Aorta (tissue), 5 donors: ENCODE measurements at regions not wholly inside any gene's neighbourhood (a gene's known extent, or its start where the extent isn't known, plus 50 kb on each side); places are given as distances from the start of the nearest gene placed in this dataset.

Source experiments
- ATAC-seq: fragments of 200-7000 bp; cut with Tn5 transposase; one replicate; pipeline ENCODE4 v1.9.1; 2022; ENCODE audit warnings: moderate library complexity; ENCODE audit not compliant: low FRiP score
- DNase-seq, 2 donors: peaks; one replicate each; pipeline ENCODE4 v3.0.0-alpha.2; 2020
- H3K27ac ChIP-seq, 2 donors: one replicate each; pipeline ENCODE4 v1.5.1; 2013; ENCODE audit warnings: low read length in 2 of 2, mild to moderate bottlenecking in 2 of 2, moderate library complexity in 2 of 2, control low read depth in 1 of 2, inconsistent platforms in 1 of 2, low read depth in 1 of 2
- H3K27me3 ChIP-seq, 2 donors: one replicate each; pipeline ENCODE4 v1.6.1; 2013; ENCODE audit warnings: control low read depth in 1 of 2, low read length in 1 of 2, mild to moderate bottlenecking in 1 of 2, moderate library complexity in 1 of 2; ENCODE audit not compliant: insufficient read depth in 2 of 2, control insufficient read depth in 1 of 2
- H3K36me3 ChIP-seq, 2 donors: one replicate each; pipeline ENCODE4 v1.6.1; 2013; ENCODE audit warnings: control low read depth in 1 of 2, low read length in 1 of 2, mild to moderate bottlenecking in 1 of 2; ENCODE audit not compliant: insufficient read depth in 2 of 2, control insufficient read depth in 1 of 2
- H3K4me1 ChIP-seq, 2 donors: one replicate each; pipeline ENCODE4 v1.6.1; 2013; ENCODE audit warnings: low read length in 2 of 2, control low read depth in 1 of 2, mild to moderate bottlenecking in 1 of 2, moderate library complexity in 1 of 2; ENCODE audit not compliant: insufficient read depth in 2 of 2, control insufficient read depth in 1 of 2
- H3K4me3 ChIP-seq, 2 donors: one replicate each; pipeline ENCODE4 v1.5.1; 2013; ENCODE audit warnings: low read length in 2 of 2, control low read depth in 1 of 2, mild to moderate bottlenecking in 1 of 2
- H3K9me3 ChIP-seq: one replicate; pipeline ENCODE4 v1.6.1; 2013; ENCODE audit warnings: mild to moderate bottlenecking, low read length; ENCODE audit not compliant: control insufficient read depth
- WGBS, 2 donors: extraction: QIAGEN DNeasy Blood & Tissue Kit; methylation state at CpG; one replicate each; pipeline ENCODE4 v1.1.7; 2013; 5-methylcytosine and 5-hydroxymethylcytosine counted together
- intact Hi-C, 2 donors: fragments of 100-400 bp; cut with DNase I; formaldehyde crosslinking; loops; one replicate each; pipeline versions ENCODE4 v1.14.2 to v1.15.0; 2022
- donor health status: healthy with polysubstance abuse.
- donor health status: Bipolar disorder and iron deficiency.
- donor health status: DM: no; HTN: no; CAD: no.
- donor health status: DM: no; HTN: no; CAD: no.
- donor health status: DM: yes; HTN: yes; CAD: no.

- WGBS, 2 donors = 80 to 81% methylated on average over 2 of the region's 2 CpGs
- DNase-seq = no peak
- H3K4me3 ChIP-seq = no peak overlapping the region
- intact Hi-C loops = no loop called here
- H3K27ac ChIP-seq = no peak overlapping the region
- no peaks in the 10 kb centered on the region for H3K36me3 ChIP-seq
- H3K4me1 ChIP-seq = peaks cover 0 to 4% of the 10 kb centered on the region in 2 donors
- H3K27me3 ChIP-seq = no peaks in the 10 kb centered on the region
- H3K9me3 ChIP-seq = no peaks in the 10 kb centered on the region
- ATAC-seq = no peak
Measured at GRCh38 chr6:113047932-113048331, 700.8 kb downstream of the RFPL4B start.

- ATAC-seq (no peak), DNase-seq (no peak)
- Histone ChIP-seq H3K4me3 (no peak overlapping the region), H3K36me3 (no peaks in the 10 kb centered on the region), H3K27me3 (no peaks in the 10 kb centered on the region), H3K4me1 (peaks cover 0 to 4% of the 10 kb centered on the region in 2 donors), H3K9me3 (no peaks in the 10 kb centered on the region), H3K27ac (no peak overlapping the region)
- WGBS, 2 donors = 30 to 41% methylated on average over 3 of the region's 3 CpGs
- intact Hi-C loops = no loop called here
Measured at GRCh38 chr6:113048741-113049140, 701.6 kb downstream of the RFPL4B start.

GRCh38 chr6:113049190-113049589 is 702.1 kb downstream of the RFPL4B start:
- WGBS, 2 donors = 80 to 82% methylated on average over 2 of the region's 2 CpGs
- DNase-seq (no peak), ATAC-seq (peak; percentile 22)
- no peak overlapping the region for H3K4me3 ChIP-seq
- peaks cover 0 to 4% of the 10 kb centered on the region in 2 donors for H3K4me1 ChIP-seq
- no peaks in the 10 kb centered on the region for H3K27me3 ChIP-seq
- no peaks in the 10 kb centered on the region for H3K36me3 ChIP-seq
- intact Hi-C loops = no loop called here
- no peaks in the 10 kb centered on the region for H3K9me3 ChIP-seq
- no peak overlapping the region for H3K27ac ChIP-seq

- H3K27me3 ChIP-seq = no peaks in the 10 kb centered on the region
- WGBS, 2 donors = 65 to 67% methylated on average over 6 of the region's 6 CpGs
- ATAC-seq = no peak
- no peak overlapping the region for H3K27ac ChIP-seq
- no peak overlapping the region for H3K4me3 ChIP-seq
- intact Hi-C loops = no loop called here
- H3K4me1 ChIP-seq = peaks cover 0 to 4% of the 10 kb centered on the region in 2 donors
- no peaks in the 10 kb centered on the region for H3K36me3 ChIP-seq
- no peaks in the 10 kb centered on the region for H3K9me3 ChIP-seq
- DNase-seq = no peak
Measured at GRCh38 chr6:113050010-113050858, 703.1 kb downstream of the RFPL4B start.

- no peak for ATAC-seq
- Histone ChIP-seq H3K4me3 (no peak overlapping the region), H3K36me3 (no peaks in the 10 kb centered on the region), H3K9me3 (no peaks in the 10 kb centered on the region), H3K4me1 (peaks cover 0 to 4% of the 10 kb centered on the region in 2 donors), H3K27me3 (no peaks in the 10 kb centered on the region), H3K27ac (no peak overlapping the region)
- 87 to 92% methylated on average over 5 of the region's 5 CpGs for WGBS, 2 donors
- intact Hi-C loops = no loop called here
- DNase-seq = no peak
Measured at GRCh38 chr6:113050979-113051378, 703.8 kb downstream of the RFPL4B start.

GRCh38 chr6:113052506-113052905 is 705.4 kb downstream of the RFPL4B start:
- intact Hi-C loops = no loop called here

GRCh38 chr6:113055061-113055460 is 707.9 kb downstream of the RFPL4B start:
- DNase-seq (no peak), ATAC-seq (no peak)
- Histone ChIP-seq H3K9me3 (no peaks in the 10 kb centered on the region), H3K4me3 (no peak overlapping the region), H3K27ac (no peak overlapping the region), H3K4me1 (no peaks in the 10 kb centered on the region), H3K36me3 (no peaks in the 10 kb centered on the region), H3K27me3 (no peaks in the 10 kb centered on the region)
- 25 to 30% methylated on average over 3 of the region's 3 CpGs for WGBS, 2 donors
- intact Hi-C loops = no loop called here

More at GRCh38 chr6:113052506-113052905, 705.4 kb downstream of the RFPL4B start:
- Histone ChIP-seq H3K27ac (no peak overlapping the region), H3K36me3 (no peaks in the 10 kb centered on the region), H3K27me3 (no peaks in the 10 kb centered on the region), H3K9me3 (no peaks in the 10 kb centered on the region), H3K4me3 (no peak overlapping the region), H3K4me1 (peaks cover 0 to 4% of the 10 kb centered on the region in 2 donors)
- DNase-seq = no peak
- 52 to 56% methylated on average over 3 of the region's 3 CpGs for WGBS, 2 donors
- ATAC-seq = no peak

- WGBS, 2 donors = 0 to 1% methylated on average over 1 of the region's 1 CpG
- Histone ChIP-seq H3K36me3 (no peaks in the 10 kb centered on the region), H3K27ac (no peak overlapping the region), H3K27me3 (no peaks in the 10 kb centered on the region), H3K4me3 (no peak overlapping the region), H3K4me1 (no peaks in the 10 kb centered on the region), H3K9me3 (no peaks in the 10 kb centered on the region)
- no peak for ATAC-seq
- intact Hi-C loops = no loop called here
- DNase-seq = no peak
Measured at GRCh38 chr6:113055998-113056397, 708.9 kb downstream of the RFPL4B start.

GRCh38 chr6:113057567-113058053 is 710.5 kb downstream of the RFPL4B start:
- H3K27ac ChIP-seq = no peak overlapping the region
- 72 to 78% methylated on average over 1 of the region's 1 CpG for WGBS, 2 donors
- no peaks in the 10 kb centered on the region for H3K36me3 ChIP-seq
- ATAC-seq (no peak), DNase-seq (no peak)
- H3K4me3 ChIP-seq = no peak overlapping the region
- no peaks in the 10 kb centered on the region for H3K27me3 ChIP-seq
- intact Hi-C loops = no loop called here
- H3K4me1 ChIP-seq = no peaks in the 10 kb centered on the region
- H3K9me3 ChIP-seq = no peaks in the 10 kb centered on the region
